ENCODE measurements at regions not wholly inside any gene's neighbourhood (a gene's known extent, or its start where the extent isn't known, plus 50 kb on each side); places are given as distances from the start of the nearest gene placed in this dataset.

DNA sequence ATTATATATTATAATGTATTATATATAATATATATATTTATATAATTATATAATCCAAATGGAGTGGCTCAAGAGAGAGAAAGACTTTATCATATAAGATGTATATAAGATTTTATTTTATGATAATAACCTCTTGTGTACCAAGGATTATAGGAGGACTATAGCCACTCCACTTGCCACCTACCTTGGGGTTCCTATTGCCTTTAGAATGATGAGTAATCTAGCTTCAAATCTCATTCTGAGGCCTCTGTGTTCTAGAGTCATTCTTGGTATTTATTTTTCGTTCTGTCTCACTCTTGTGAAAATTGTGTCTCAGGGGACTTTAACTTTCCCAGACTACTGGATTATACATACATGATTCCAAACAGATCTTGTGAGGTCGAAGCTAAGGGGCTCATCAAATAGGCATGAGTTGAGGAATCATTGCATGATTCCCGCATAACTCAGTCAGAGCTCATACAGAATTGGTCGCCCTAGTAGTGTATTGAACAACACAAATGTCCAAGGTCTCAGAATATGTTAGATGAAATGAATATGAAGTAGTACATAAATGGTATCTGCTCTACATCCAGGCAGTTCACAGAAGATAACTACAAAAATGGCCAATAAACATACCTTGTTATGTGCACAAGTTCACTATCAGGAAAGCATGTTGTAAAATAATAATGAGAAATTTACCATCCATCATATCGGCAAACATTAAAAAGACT, 159.5 kb upstream of the RNPC3 start:
- TF ChIP-seq, protein P1, sequence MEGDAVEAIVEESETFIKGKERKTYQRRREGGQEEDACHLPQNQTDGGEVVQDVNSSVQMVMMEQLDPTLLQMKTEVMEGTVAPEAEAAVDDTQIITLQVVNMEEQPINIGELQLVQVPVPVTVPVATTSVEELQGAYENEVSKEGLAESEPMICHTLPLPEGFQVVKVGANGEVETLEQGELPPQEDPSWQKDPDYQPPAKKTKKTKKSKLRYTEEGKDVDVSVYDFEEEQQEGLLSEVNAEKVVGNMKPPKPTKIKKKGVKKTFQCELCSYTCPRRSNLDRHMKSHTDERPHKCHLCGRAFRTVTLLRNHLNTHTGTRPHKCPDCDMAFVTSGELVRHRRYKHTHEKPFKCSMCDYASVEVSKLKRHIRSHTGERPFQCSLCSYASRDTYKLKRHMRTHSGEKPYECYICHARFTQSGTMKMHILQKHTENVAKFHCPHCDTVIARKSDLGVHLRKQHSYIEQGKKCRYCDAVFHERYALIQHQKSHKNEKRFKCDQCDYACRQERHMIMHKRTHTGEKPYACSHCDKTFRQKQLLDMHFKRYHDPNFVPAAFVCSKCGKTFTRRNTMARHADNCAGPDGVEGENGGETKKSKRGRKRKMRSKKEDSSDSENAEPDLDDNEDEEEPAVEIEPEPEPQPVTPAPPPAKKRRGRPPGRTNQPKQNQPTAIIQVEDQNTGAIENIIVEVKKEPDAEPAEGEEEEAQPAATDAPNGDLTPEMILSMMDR (IDR thresholded peaks at IDR 0.05 in 4 of 5, conservative IDR thresholded peaks at IDR 0.05 in 1 of 5), result no peak
- no peak for TF ChIP-seq POLR2A (IDR thresholded peaks at IDR 0.05)

All from gastrocnemius medialis (tissue), 4 donors.